ENCODE measurements at regions not wholly inside any gene's neighbourhood (a gene's known extent, or its start where the extent isn't known, plus 50 kb on each side); places are given as distances from the start of the nearest gene placed in this dataset.
"Not testable (repeated sequence)": the region's sequence is repeated elsewhere in the genome, so short reads cannot be mapped to it uniquely, and the experiment has no call there.

- DNase-seq (ENCODE audit: low read depth in 2 of 3, low spot score in 2 of 3) = no peak
These were observed 785.0 kb downstream of the GLUD2 start for GRCh38 chrX:121832446-121832845.

GRCh38 chrX:121836000-121836399, 788.6 kb downstream of the GLUD2 start:
- DNase-seq (ENCODE audit: low read depth in 2 of 3, low spot score in 2 of 3) = no peak

- DNase-seq (ENCODE audit: low read depth in 2 of 3, low spot score in 2 of 3) = no peak
These were observed 803.6 kb downstream of the GLUD2 start for GRCh38 chrX:121851033-121851432.

GRCh38 chrX:121853762-121854613, 806.6 kb downstream of the GLUD2 start:
- DNase-seq (ENCODE audit: low read depth in 2 of 3, low spot score in 2 of 3) = no peak

- DNase-seq (ENCODE audit: low read depth in 2 of 3, low spot score in 2 of 3) = no peak
These were observed 807.2 kb downstream of the GLUD2 start for GRCh38 chrX:121854614-121854911.

GRCh38 chrX:121858867-121859647, 811.6 kb downstream of the GLUD2 start:
- no peak for DNase-seq (ENCODE audit: low read depth in 2 of 3, low spot score in 2 of 3)

- no peak for DNase-seq (ENCODE audit: low read depth in 2 of 3, low spot score in 2 of 3)
These were observed 816.6 kb downstream of the GLUD2 start for GRCh38 chrX:121863976-121864375.

- DNase-seq (ENCODE audit: low read depth in 2 of 3, low spot score in 2 of 3) = no peak
These were observed 817.2 kb downstream of the GLUD2 start for GRCh38 chrX:121864561-121864960.

- DNase-seq (ENCODE audit: low read depth in 2 of 3, low spot score in 2 of 3) = no peak
These were observed 822.6 kb downstream of the GLUD2 start for GRCh38 chrX:121869876-121870477.

- no peak for DNase-seq (ENCODE audit: low read depth in 2 of 3, low spot score in 2 of 3)
These were observed 823.7 kb downstream of the GLUD2 start for GRCh38 chrX:121871122-121871521.

GRCh38 chrX:121876305-121876704, 828.9 kb downstream of the GLUD2 start:
- DNase-seq (ENCODE audit: low read depth in 2 of 3, low spot score in 2 of 3) = no peak

- not testable (repeated sequence) for DNase-seq (ENCODE audit: low read depth in 2 of 3, low spot score in 2 of 3)
These were observed 829.9 kb downstream of the GLUD2 start for GRCh38 chrX:121877337-121877736.

- DNase-seq (ENCODE audit: low read depth in 2 of 3, low spot score in 2 of 3) = no peak
These were observed 839.1 kb downstream of the GLUD2 start for GRCh38 chrX:121886557-121886956.

- DNase-seq (ENCODE audit: low read depth in 2 of 3, low spot score in 2 of 3) = no peak
These were observed 847.3 kb downstream of the GLUD2 start for GRCh38 chrX:121894756-121895155.

- no peak for DNase-seq (ENCODE audit: low read depth in 2 of 3, low spot score in 2 of 3)
These were observed 855.1 kb downstream of the GLUD2 start for GRCh38 chrX:121902463-121902862.

GRCh38 chrX:121903961-121904360, 856.6 kb downstream of the GLUD2 start:
- DNase-seq (ENCODE audit: low read depth in 2 of 3, low spot score in 2 of 3) = no peak

GRCh38 chrX:121921258-121921657, 873.8 kb downstream of the GLUD2 start:
- no peak for DNase-seq (ENCODE audit: low read depth in 2 of 3, low spot score in 2 of 3)

GRCh38 chrX:121931567-121931966, 884.2 kb downstream of the GLUD2 start:
- DNase-seq (ENCODE audit: low read depth in 2 of 3, low spot score in 2 of 3) = no peak

GRCh38 chrX:121932688-121933087, 885.3 kb downstream of the GLUD2 start:
- DNase-seq (ENCODE audit: low read depth in 2 of 3, low spot score in 2 of 3) = no peak

- DNase-seq (ENCODE audit: low read depth in 2 of 3, low spot score in 2 of 3) = no peak
These were observed 901.8 kb downstream of the GLUD2 start for GRCh38 chrX:121949041-121949760.

- no peak for DNase-seq (ENCODE audit: low read depth in 2 of 3, low spot score in 2 of 3)
These were observed 911.5 kb downstream of the GLUD2 start for GRCh38 chrX:121958886-121959285.

All from hematopoietic multipotent progenitor cell (in vitro differentiated cells).